SK-N-SH (cell line): ENCODE measurements at regions not wholly inside any gene's neighbourhood (a gene's known extent, or its start where the extent isn't known, plus 50 kb on each side); places are given as distances from the start of the nearest gene placed in this dataset.

Source experiments
- CTCF ChIA-PET: fragments of 300-600, 350-600 bp; formaldehyde crosslinking; extraction: SDS; loops from one replicate; lab custom pipeline; 2021; lab: Yijun Ruan, JAX
- POLR2A ChIA-PET: fragments of 350-600 bp; sonication (Branson Sonifier 250); formaldehyde crosslinking; extraction: SDS; loops from one replicate; lab custom pipeline; 2020; ENCODE audit warnings: antibody characterized with exemption, inconsistent platforms; lab: Yijun Ruan, JAX
- DNase-seq: peaks from one replicate; pipeline ENCODE4 v3.0.0; 2012
- H2AFZ ChIP-seq: fragments of 200-600 bp; sonication (generic); 2 replicates; pipeline ENCODE4 v1.8.1; 2016; ENCODE audit warnings: antibody characterized with exemption, mild to moderate bottlenecking, low read depth
- H3F3A ChIP-seq: fragments of 200-600 bp; sonication (generic); replicated peaks from 2 replicates; pipeline ENCODE3; 2016; ENCODE audit warnings: antibody characterized with exemption, mild to moderate bottlenecking; ENCODE audit not compliant: insufficient read depth
- H3K27ac ChIP-seq, 2 experiments: fragments of 200-500 bp in 1 of 2; fragments of 200-600 bp in 1 of 2; sonication (Bioruptor generic) in 1 of 2; sonication (generic), shearing (Covaris generic) in 1 of 2; 2 replicates each; pipeline versions ENCODE4 v1.5.1 to v1.6.1; 2014 to 2016; ENCODE audit warnings: low read depth in 2 of 2, inconsistent platforms in 1 of 2, low read length in 1 of 2, mild to moderate bottlenecking in 1 of 2, mixed read lengths in 1 of 2
- H3K27me3 ChIP-seq: fragments of 200-600 bp; sonication (generic), shearing (Covaris generic); 2 replicates; pipeline ENCODE4 v1.6.1; 2016; ENCODE audit warnings: mixed run types; ENCODE audit not compliant: insufficient read depth
- H3K36me3 ChIP-seq, 2 experiments: fragments of 200-500 bp in 1 of 2; fragments of 200-600 bp in 1 of 2; sonication (Bioruptor generic) in 1 of 2; sonication (generic) in 1 of 2; replicated peaks in 1 of 2; 2 replicates each; pipeline versions ENCODE3 to v1.5.1; 2014 to 2016; ENCODE audit warnings: low read length in 1 of 2, mild to moderate bottlenecking in 1 of 2; ENCODE audit not compliant: insufficient read depth in 2 of 2, control insufficient read depth in 1 of 2
- H3K4me1 ChIP-seq, 2 experiments: fragments of 200-500 bp in 1 of 2; fragments of 200-600 bp in 1 of 2; sonication (Bioruptor generic) in 1 of 2; sonication (generic), shearing (Covaris generic) in 1 of 2; 2 replicates each; pipeline versions ENCODE4 v1.5.1 to v1.6.1; 2014 to 2016; ENCODE audit warnings: low read depth in 1 of 2, low read length in 1 of 2, mixed run types in 1 of 2; ENCODE audit not compliant: insufficient read depth in 2 of 2, control insufficient read depth in 1 of 2
- H3K4me2 ChIP-seq: fragments of 200-600 bp; sonication (generic), shearing (Covaris generic); 2 replicates; pipeline ENCODE4 v1.6.1; 2017; ENCODE audit warnings: mixed run types
- H3K4me3 ChIP-seq, 2 experiments: fragments of 200-500 bp in 1 of 2; fragments of 200-600 bp in 1 of 2; sonication (Bioruptor generic) in 1 of 2; sonication (generic), shearing (Covaris generic) in 1 of 2; 2 replicates each; pipeline versions ENCODE4 v1.5.1 to v1.8.1; 2014 to 2016; ENCODE audit warnings: low read depth in 2 of 2, inconsistent platforms in 1 of 2, low read length in 1 of 2, mild to moderate bottlenecking in 1 of 2, mixed read lengths in 1 of 2, moderate library complexity in 1 of 2
- H3K79me2 ChIP-seq: fragments of 200-600 bp; sonication (generic); 2 replicates; pipeline ENCODE4 v1.8.1; 2017; ENCODE audit warnings: mild to moderate bottlenecking; ENCODE audit not compliant: insufficient read depth
- H3K9ac ChIP-seq: fragments of 200-600 bp; sonication (generic); 2 replicates; pipeline ENCODE4 v1.6.1; 2017; ENCODE audit warnings: mixed run types
- H3K9me2 ChIP-seq: fragments of 200-600 bp; sonication (generic); 2 replicates; pipeline ENCODE4 v1.6.1; 2017; ENCODE audit warnings: mixed run types
- H3K9me3 ChIP-seq: fragments of 200-600 bp; sonication (generic); 2 replicates; pipeline ENCODE4 v1.6.1; 2017; ENCODE audit warnings: mixed run types, mild to moderate bottlenecking, moderate library complexity
- H4K20me1 ChIP-seq: fragments of 200-600 bp; sonication (generic); 2 replicates; pipeline ENCODE4 v1.6.1; 2017; ENCODE audit warnings: mild to moderate bottlenecking, mixed run types; ENCODE audit not compliant: insufficient read depth
- CHD2 ChIP-seq: fragments of 150-350 bp; IDR thresholded peaks from 2 replicates; pipeline ENCODE4 v1.6.1; 2018; ENCODE audit warnings: low read length; ENCODE audit not compliant: partially characterized antibody
- EP300 ChIP-seq, 2 experiments: IDR thresholded peaks; 2 replicates each; pipeline versions ENCODE4 v1.4.0 to v1.6.1; 2012; ENCODE audit warnings: borderline replicate concordance in 1 of 2, low read depth in 1 of 2, low read length in 1 of 2
- EZH2phosphoT487 ChIP-seq: fragments of 200-600 bp; sonication (generic); IDR thresholded peaks from 2 replicates; pipeline ENCODE4 v1.6.1; 2017; ENCODE audit warnings: low read depth, mixed run types, mild to moderate bottlenecking, antibody characterized with exemption, moderate library complexity, borderline replicate concordance
- FOSL2 ChIP-seq: IDR thresholded peaks from 2 replicates; pipeline ENCODE4 v1.4.0; 2012; ENCODE audit warnings: low read depth, mild to moderate bottlenecking, moderate library complexity, borderline replicate concordance
- GABPA ChIP-seq: IDR thresholded peaks from 2 replicates; pipeline ENCODE4 v1.4.0; 2012; ENCODE audit warnings: low read depth, mild to moderate bottlenecking
- GATA2 ChIP-seq: sonication (generic); formaldehyde crosslinking; IDR thresholded peaks from 2 replicates; pipeline ENCODE4 v1.5.0; 2020; ENCODE audit warnings: mild to moderate bottlenecking, missing genetic modification reagents
- IRF3 ChIP-seq: fragments of 150-350 bp; IDR thresholded peaks from 2 replicates; pipeline ENCODE4 v1.6.1; 2016; ENCODE audit warnings: mild to moderate bottlenecking, low read depth, low read length
- MAX ChIP-seq: IDR thresholded peaks from 2 replicates; pipeline ENCODE4 v1.4.0; 2012; ENCODE audit warnings: low read depth
- NFIC ChIP-seq: IDR thresholded peaks from 2 replicates; pipeline ENCODE4 v1.4.0; 2012; ENCODE audit warnings: borderline replicate concordance
- NRF1 ChIP-seq: IDR thresholded peaks from 2 replicates; pipeline ENCODE4 v1.6.1; 2012; ENCODE audit warnings: low read depth, mild to moderate bottlenecking, low read length
- PBX3 ChIP-seq: IDR thresholded peaks from 2 replicates; pipeline ENCODE4; 2012
- POLR2AphosphoS5 ChIP-seq: IDR thresholded peaks from 2 replicates; pipeline ENCODE4 v1.6.1; 2012; ENCODE audit warnings: low read depth, low read length
- RCOR1 ChIP-seq: fragments of 150-350 bp; IDR thresholded peaks from 2 replicates; pipeline ENCODE4 v1.6.1; 2017; ENCODE audit warnings: antibody characterized with exemption, low read length
- SIN3A ChIP-seq: IDR thresholded peaks from 2 replicates; pipeline ENCODE4 v1.6.1; 2012; ENCODE audit warnings: low read depth, mild to moderate bottlenecking, low read length, moderate library complexity, borderline replicate concordance
- TAF1 ChIP-seq: IDR thresholded peaks from 2 replicates; pipeline ENCODE4 v1.6.1; 2012; ENCODE audit warnings: low read depth, mild to moderate bottlenecking, low read length, moderate library complexity, borderline replicate concordance
- TCF12 ChIP-seq: IDR thresholded peaks from 2 replicates; pipeline ENCODE4 v1.4.0; 2012
- TEAD4 ChIP-seq: IDR thresholded peaks from 2 replicates; pipeline ENCODE4 v1.4.0; 2012; ENCODE audit warnings: mild to moderate bottlenecking, borderline replicate concordance; ENCODE audit not compliant: insufficient read depth
- USF2 ChIP-seq: fragments of 150-350 bp; IDR thresholded peaks from 2 replicates; pipeline ENCODE4 v1.6.1; 2017; ENCODE audit warnings: antibody characterized with exemption, low read length, low read depth, borderline replicate concordance
- WGBS: methylation state at CpG from one replicate; pipeline ENCODE4 v1.1.6; 2017; ENCODE audit warnings: low lambda C conversion rate; 5-methylcytosine and 5-hydroxymethylcytosine counted together

GRCh38 chr6:22965889-22966288 is 396.5 kb downstream of the HDGFL1 start:
- Histone ChIP-seq H3K79me2 (no peaks in the 10 kb centered on the region), H2AFZ (no peak overlapping the region), H3K27ac (peak overlapping the region in 1 of 2 experiments; percentile 34; a peak in 2 of 4 replicates), H3K4me3 (no peak overlapping the region), H4K20me1 (no peaks in the 10 kb centered on the region), H3K9ac (no peak overlapping the region), H3K4me2 (no peak overlapping the region), H3K9me3 (no peaks in the 10 kb centered on the region), H3K27me3 (no peaks in the 10 kb centered on the region), H3F3A (no peaks in the 10 kb centered on the region), H3K4me1 (peaks cover 0 to 5% of the 10 kb centered on the region in 2 experiments; a peak in 1 of 4 replicates), H3K36me3 (no peaks in the 10 kb centered on the region), H3K9me2 (no peaks in the 10 kb centered on the region)
- TF ChIP-seq PBX3 (no peak), MAX (no peak), USF2 (no peak), EZH2phosphoT487 (no peak), CHD2 (no peak), NRF1 (no peak), POLR2AphosphoS5 (no peak), EP300 (IDR thresholded peaks at IDR 0.05; ENCODE audit: borderline replicate concordance in 1 of 2, low read depth in 1 of 2, low read length in 1 of 2) (no peak), RCOR1 (no peak), NFIC (no peak), GATA2 (CRISPR knock-in tag) (no peak), IRF3 (no peak), TEAD4 (no peak), GABPA (no peak), SIN3A (no peak), FOSL2 (no peak), TAF1 (no peak), TCF12 (no peak)
- ChIA-PET CTCF (interaction anchor here (0.7 to 1.2 kb wide), 2 partner anchors 11 to 37 kb away, joined by 3 read pairs; no protein-coding TSS in a partner anchor), POLR2A (no interaction called here)
- WGBS: 72% methylated on average over 5 of the region's 5 CpGs
- DNase-seq: no peak
